Endothelial cell of umbilical vein (primary cell): ENCODE measurements at regions not wholly inside any gene's neighbourhood (a gene's known extent, or its start where the extent isn't known, plus 50 kb on each side); places are given as distances from the start of the nearest gene placed in this dataset.

Source experiments
- CTCF ChIP-seq, 2 donors: IDR thresholded peaks; 1 replicate in 1 of 2; 2 replicates in 1 of 2; pipeline ENCODE4 v1.5.1; 2011; ENCODE audit warnings: low read length in 2 of 2, mild to moderate bottlenecking in 2 of 2, moderate library complexity in 2 of 2, control low read depth in 1 of 2, inconsistent platforms in 1 of 2, low read depth in 1 of 2; ENCODE audit not compliant: insufficient read depth in 1 of 2; ENCODE audit errors: extremely low read depth in 1 of 2
- EZH2 ChIP-seq: IDR thresholded peaks from 2 replicates; pipeline ENCODE4 v1.6.1; 2012; ENCODE audit warnings: borderline replicate concordance, low read depth, mild to moderate bottlenecking, moderate library complexity, low read length, inconsistent platforms; ENCODE audit not compliant: severe bottlenecking
- FOS ChIP-seq: IDR thresholded peaks from 2 replicates; pipeline ENCODE4 v1.6.1; 2011; ENCODE audit warnings: mild to moderate bottlenecking, low read length, moderate library complexity, borderline replicate concordance; ENCODE audit not compliant: insufficient read depth
- JUN ChIP-seq: IDR thresholded peaks from 2 replicates; pipeline ENCODE4 v1.6.1; 2011; ENCODE audit warnings: borderline replicate concordance, low read depth; ENCODE audit not compliant: insufficient read length, insufficient read depth
- MAX ChIP-seq: IDR thresholded peaks from 2 replicates; pipeline ENCODE4 v1.6.1; 2011; ENCODE audit not compliant: insufficient read depth, insufficient read length
- MYC ChIP-seq: IDR thresholded peaks from one replicate; pipeline ENCODE4 v1.6.1; 2011; ENCODE audit warnings: mild to moderate bottlenecking, low read depth, low read length
- POLR2A ChIP-seq: IDR thresholded peaks from 2 replicates; pipeline ENCODE4 v1.6.1; 2012; ENCODE audit warnings: low read depth, mild to moderate bottlenecking, control low read depth, low read length
- POLR2AphosphoS5 ChIP-seq: IDR thresholded peaks from 2 replicates; pipeline ENCODE4 v1.6.1; 2012; ENCODE audit warnings: low read depth, mild to moderate bottlenecking, control low read depth, low read length, moderate library complexity; ENCODE audit not compliant: insufficient read depth

- TF ChIP-seq POLR2A: no peak
- no peak for TF ChIP-seq CTCF (IDR thresholded peaks at IDR 0.05; ENCODE audit: extremely low read depth in 1 of 2, insufficient read depth in 1 of 2, low read depth in 1 of 2, low read length in 2 of 2)
- TF ChIP-seq EZH2: no peak
- TF ChIP-seq POLR2AphosphoS5: no peak
- TF ChIP-seq MAX: no peak
- TF ChIP-seq MYC: no peak
- no peak for TF ChIP-seq JUN
- TF ChIP-seq FOS: no peak
Measured at GRCh38 chr2:890214-890613, 60.4 kb upstream of the SNTG2 start.
